Choroid plexus epithelial cell (primary cell): ENCODE measurements at regions not wholly inside any gene's neighbourhood (a gene's known extent, or its start where the extent isn't known, plus 50 kb on each side); places are given as distances from the start of the nearest gene placed in this dataset.

ENCODE experiments used
- DNase-seq: peaks from one replicate; pipeline ENCODE4 v3.0.0-alpha.2; 2010; ENCODE audit warnings: low read depth
- H3K4me3 ChIP-seq: 2 replicates; pipeline ENCODE4 v1.5.1; 2011; ENCODE audit warnings: low read depth, mild to moderate bottlenecking, control low read depth, low read length, moderate library complexity
- CTCF ChIP-seq: conservative IDR thresholded peaks from 2 replicates; pipeline ENCODE4 v1.5.1; 2011; ENCODE audit warnings: low read depth, mild to moderate bottlenecking, control low read depth, inconsistent platforms, low read length, moderate library complexity

- TF ChIP-seq CTCF, result no peak
- H3K4me3 ChIP-seq, result no peak overlapping the region
- no peak for DNase-seq
These were observed 102.3 kb upstream of the GRIA3 start for GRCh38 chrX:123081776-123082175.

GRCh38 chrX:123083924-123084323 lies 100.2 kb upstream of the GRIA3 start:
- H3K4me3 ChIP-seq, result no peak overlapping the region
- TF ChIP-seq CTCF, result no peak
- peak; percentile 19 for DNase-seq

GRCh38 chrX:123084797-123085196 lies 99.3 kb upstream of the GRIA3 start:
- DNase-seq, result peak; percentile 71
- H3K4me3 ChIP-seq, result no peak overlapping the region
- TF ChIP-seq CTCF, result no peak

GRCh38 chrX:123085311-123085940 lies 98.7 kb upstream of the GRIA3 start:
- H3K4me3 ChIP-seq, result no peak overlapping the region
- peak; percentile 42 for DNase-seq
- no peak for TF ChIP-seq CTCF

- no peak for TF ChIP-seq CTCF
- DNase-seq, result no peak
- H3K4me3 ChIP-seq, result no peak overlapping the region
These were observed 97.3 kb upstream of the GRIA3 start for GRCh38 chrX:123086768-123087167.

GRCh38 chrX:123087326-123087725 lies 96.8 kb upstream of the GRIA3 start:
- no peak overlapping the region for H3K4me3 ChIP-seq
- DNase-seq, result peak; percentile 37
- no peak for TF ChIP-seq CTCF

GRCh38 chrX:123088331-123088730 lies 95.7 kb upstream of the GRIA3 start:
- DNase-seq, result no peak
- H3K4me3 ChIP-seq, result no peak overlapping the region
- TF ChIP-seq CTCF, result no peak
